ACC112 (cell line): ENCODE measurements at regions not wholly inside any gene's neighbourhood (a gene's known extent, or its start where the extent isn't known, plus 50 kb on each side); places are given as distances from the start of the nearest gene placed in this dataset.

Source experiments
- H2AFZ ChIP-seq: fragments of 200-600 bp; sonication (generic); one replicate; pipeline ENCODE4 v1.6.0; 2017; ENCODE audit warnings: antibody characterized with exemption, low read length; ENCODE audit not compliant: unreplicated experiment
- H3K27ac ChIP-seq: fragments of 200-600 bp; sonication (generic); 2 replicates; pipeline ENCODE4 v1.5.1; 2014; ENCODE audit warnings: low read depth, mild to moderate bottlenecking, antibody characterized with exemption, low read length, moderate library complexity
- H3K27me3 ChIP-seq: fragments of 200-600 bp; sonication (generic); 2 replicates; pipeline ENCODE4 v1.6.1; 2014; ENCODE audit warnings: mild to moderate bottlenecking, antibody characterized with exemption, low read length, moderate library complexity, mixed read lengths; ENCODE audit not compliant: insufficient read depth
- H3K36me3 ChIP-seq: fragments of 200-600 bp; sonication (generic); 2 replicates; pipeline ENCODE4 v1.6.1; 2016; ENCODE audit warnings: mild to moderate bottlenecking, antibody characterized with exemption, low read length, moderate library complexity, mixed read lengths; ENCODE audit not compliant: insufficient read depth
- H3K4me1 ChIP-seq: fragments of 200-600 bp; sonication (generic); one replicate; pipeline ENCODE4 v1.6.1; 2016; ENCODE audit warnings: low read length, mixed read lengths; ENCODE audit not compliant: insufficient read depth, unreplicated experiment, control insufficient read depth
- H3K4me3 ChIP-seq: fragments of 200-600 bp; sonication (generic); 2 replicates; pipeline ENCODE4 v1.5.1; 2014; ENCODE audit warnings: mild to moderate bottlenecking, low read depth, low read length
- H3K79me2 ChIP-seq: fragments of 200-600 bp; sonication (generic); one replicate; pipeline ENCODE4 v1.6.0; 2016; ENCODE audit warnings: low read length; ENCODE audit not compliant: control insufficient read depth, unreplicated experiment, insufficient read depth

DNA sequence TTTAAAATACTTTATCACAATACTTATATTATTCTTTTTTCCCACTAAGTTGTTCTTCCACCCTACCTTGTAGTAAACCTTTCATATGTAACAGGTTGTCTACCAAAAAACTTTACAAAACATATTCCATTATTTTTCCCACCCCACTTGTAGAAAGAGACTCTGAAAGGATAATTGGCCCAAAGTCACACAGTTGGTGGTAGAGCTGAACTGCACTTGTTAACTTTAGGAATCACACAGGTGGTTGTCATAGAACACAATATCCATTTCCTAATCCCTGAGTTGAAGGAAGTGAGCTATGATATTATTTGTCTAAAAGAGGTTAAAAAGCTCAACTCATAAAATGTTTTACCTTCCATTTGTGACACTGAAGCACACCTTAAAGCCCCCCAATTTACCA, 188.8 kb upstream of the FOXP2 start:
- Histone ChIP-seq H3K36me3 (no peaks in the 10 kb centered on the region), H2AFZ (no peak overlapping the region), H3K27ac (no peak overlapping the region), H3K79me2 (no peaks in the 10 kb centered on the region), H3K4me3 (no peak overlapping the region), H3K4me1 (no peaks in the 10 kb centered on the region), H3K27me3 (no peaks in the 10 kb centered on the region)

- no peaks in the 10 kb centered on the region for H3K79me2 ChIP-seq
- H3K27me3 ChIP-seq, result no peaks in the 10 kb centered on the region
- no peaks in the 10 kb centered on the region for H3K36me3 ChIP-seq
- H3K4me3 ChIP-seq, result no peak overlapping the region
- no peak overlapping the region for H2AFZ ChIP-seq
- H3K27ac ChIP-seq, result no peak overlapping the region
- no peaks in the 10 kb centered on the region for H3K4me1 ChIP-seq
Observed at GRCh38 chr7:114218283-114218682, 196.3 kb upstream of the FOXP2 start.

DNA sequence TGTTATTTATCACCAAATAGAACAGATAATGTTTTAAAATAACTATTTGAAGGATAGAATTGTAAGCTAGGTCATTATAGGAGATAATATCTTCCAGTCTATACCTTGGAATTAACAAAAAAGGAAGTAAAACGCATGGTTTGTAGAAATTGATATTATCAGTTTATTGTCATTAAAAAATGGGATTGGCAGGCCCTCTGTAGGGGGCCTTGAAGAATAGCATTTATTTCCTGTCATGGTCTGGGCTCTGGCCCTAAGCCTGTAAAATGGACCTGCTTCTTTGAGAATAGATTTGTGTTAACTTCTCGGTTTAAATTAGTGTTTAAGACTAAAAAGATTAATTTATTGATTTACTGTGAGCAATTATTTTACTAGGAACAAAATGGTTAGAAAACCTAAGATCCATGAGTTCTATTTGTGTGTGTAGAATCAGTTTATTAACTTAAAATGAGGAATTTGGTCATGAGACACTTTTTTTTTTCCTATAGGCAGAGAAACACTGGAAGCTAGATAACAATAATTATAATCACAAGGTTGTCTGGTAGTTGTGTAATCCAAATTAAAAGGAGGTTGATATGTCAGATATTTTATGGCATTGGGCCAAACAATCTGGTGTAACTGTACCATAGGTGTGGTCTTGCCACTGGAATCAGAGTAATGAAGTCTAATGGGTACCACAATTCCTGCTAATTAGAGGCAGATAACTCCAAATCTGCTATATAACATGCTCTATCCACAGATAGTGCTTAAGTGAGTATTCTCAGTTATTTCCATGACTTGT, 197.4 kb upstream of the FOXP2 start:
- Histone ChIP-seq H3K4me1 (no peaks in the 10 kb centered on the region), H3K79me2 (no peaks in the 10 kb centered on the region), H3K36me3 (no peaks in the 10 kb centered on the region), H3K4me3 (no peak overlapping the region), H3K27me3 (no peaks in the 10 kb centered on the region), H2AFZ (no peak overlapping the region), H3K27ac (no peak overlapping the region)

DNA sequence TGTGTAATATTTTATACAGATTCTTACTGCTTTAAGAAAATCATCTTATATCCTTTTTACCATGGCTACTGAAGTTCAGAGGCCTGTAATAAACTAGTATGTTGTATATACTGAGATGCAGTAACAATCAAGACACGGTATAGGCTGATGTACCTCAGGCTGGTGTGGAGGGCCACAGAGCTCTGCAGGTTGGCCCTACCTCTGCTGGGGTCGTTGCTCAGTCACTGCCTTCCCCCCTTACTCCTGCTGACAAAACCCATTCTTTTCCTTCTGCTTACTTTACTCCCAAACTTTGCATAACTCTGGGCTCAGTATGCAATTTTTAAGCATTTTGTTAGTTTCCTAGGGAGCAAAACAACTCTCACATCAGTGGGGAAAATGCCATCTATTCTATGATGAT, 200.1 kb upstream of the FOXP2 start:
- no peak overlapping the region for H3K27ac ChIP-seq
- no peak overlapping the region for H2AFZ ChIP-seq

DNA sequence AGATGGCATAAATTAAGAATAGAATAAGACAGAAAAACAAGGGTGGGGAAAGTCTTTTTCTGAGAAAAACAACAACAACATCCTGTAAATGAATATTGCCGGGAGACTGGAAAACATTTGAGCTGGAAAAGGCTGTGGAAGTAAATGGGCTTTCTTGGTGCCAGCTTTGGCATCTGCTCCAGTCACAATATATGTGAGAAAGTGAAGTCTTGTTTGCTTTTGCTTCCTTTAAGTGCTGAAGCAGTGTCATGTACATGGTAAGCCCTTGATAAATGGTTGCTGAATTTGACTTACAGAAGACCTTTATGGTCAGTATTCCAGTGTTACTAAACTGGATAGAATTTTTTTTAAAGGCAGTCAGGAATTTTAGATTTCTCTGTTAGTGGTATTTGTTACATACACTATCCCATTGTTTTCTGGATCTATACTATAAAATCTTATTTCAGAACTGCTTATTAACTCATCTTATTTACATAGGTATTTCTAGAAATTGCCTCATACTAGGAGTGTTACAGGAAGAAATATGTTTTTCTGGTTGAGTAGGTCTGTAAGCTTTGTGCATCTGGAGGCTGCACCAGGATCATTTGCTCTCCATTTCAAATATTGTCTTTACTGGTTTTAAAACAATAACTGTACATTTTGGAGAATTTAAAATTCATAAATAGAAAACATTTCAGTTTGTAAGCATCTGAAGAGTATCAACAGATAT, 201.7 kb upstream of the FOXP2 start:
- H2AFZ ChIP-seq, result no peak overlapping the region
- no peaks in the 10 kb centered on the region for H3K27me3 ChIP-seq
- no peak overlapping the region for H3K27ac ChIP-seq
- H3K79me2 ChIP-seq, result no peaks in the 10 kb centered on the region
- H3K4me1 ChIP-seq, result no peaks in the 10 kb centered on the region
- H3K36me3 ChIP-seq, result no peaks in the 10 kb centered on the region
- no peak overlapping the region for H3K4me3 ChIP-seq

More for the DNA sequence above, 200.1 kb upstream of the FOXP2 start:
- no peaks in the 10 kb centered on the region for H3K36me3 ChIP-seq
- H3K79me2 ChIP-seq, result no peaks in the 10 kb centered on the region
- H3K4me1 ChIP-seq, result no peaks in the 10 kb centered on the region
- H3K4me3 ChIP-seq, result no peak overlapping the region
- H3K27me3 ChIP-seq, result no peaks in the 10 kb centered on the region

GRCh38 chr7:114209968-114210367, 204.6 kb upstream of the FOXP2 start:
- no peak overlapping the region for H3K27ac ChIP-seq
- H3K36me3 ChIP-seq, result no peaks in the 10 kb centered on the region
- H3K27me3 ChIP-seq, result no peaks in the 10 kb centered on the region
- H3K4me1 ChIP-seq, result no peaks in the 10 kb centered on the region
- H2AFZ ChIP-seq, result no peak overlapping the region
- no peak overlapping the region for H3K4me3 ChIP-seq
- no peaks in the 10 kb centered on the region for H3K79me2 ChIP-seq

- no peak overlapping the region for H2AFZ ChIP-seq
- no peaks in the 10 kb centered on the region for H3K27me3 ChIP-seq
- H3K27ac ChIP-seq, result no peak overlapping the region
- H3K79me2 ChIP-seq, result no peaks in the 10 kb centered on the region
- H3K36me3 ChIP-seq, result no peaks in the 10 kb centered on the region
- H3K4me1 ChIP-seq, result no peaks in the 10 kb centered on the region
- H3K4me3 ChIP-seq, result no peak overlapping the region
Observed at GRCh38 chr7:114206688-114207087, 207.9 kb upstream of the FOXP2 start.

DNA sequence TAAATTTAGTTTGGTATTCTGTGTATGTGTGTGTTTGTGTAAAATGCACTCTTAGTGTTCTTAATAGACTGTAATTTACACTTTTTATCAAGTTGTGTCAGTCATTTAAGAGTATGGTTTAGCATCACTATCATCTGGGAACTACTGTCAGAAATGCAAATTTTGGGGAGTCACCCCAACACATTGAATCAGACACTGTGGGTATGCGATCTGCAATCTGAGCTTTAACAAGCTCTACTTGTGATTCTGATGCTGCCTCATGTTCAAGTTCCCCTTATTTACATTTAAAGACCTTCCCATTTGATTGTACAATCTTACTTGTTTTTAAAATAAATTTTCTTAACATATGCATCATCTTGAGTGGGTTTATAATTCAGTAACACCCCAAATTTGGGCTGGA, 218.1 kb upstream of the FOXP2 start:
- no peak overlapping the region for H3K27ac ChIP-seq
- no peaks in the 10 kb centered on the region for H3K27me3 ChIP-seq
- H3K36me3 ChIP-seq, result no peaks in the 10 kb centered on the region

GRCh38 chr7:114190387-114190786, 224.2 kb upstream of the FOXP2 start:
- H3K36me3 ChIP-seq, result no peaks in the 10 kb centered on the region
- H3K79me2 ChIP-seq, result no peaks in the 10 kb centered on the region
- H2AFZ ChIP-seq, result no peak overlapping the region
- H3K4me1 ChIP-seq, result no peaks in the 10 kb centered on the region
- H3K27me3 ChIP-seq, result no peaks in the 10 kb centered on the region
- no peak overlapping the region for H3K4me3 ChIP-seq
- H3K27ac ChIP-seq, result no peak overlapping the region

More for the DNA sequence above, 218.1 kb upstream of the FOXP2 start:
- H3K4me1 ChIP-seq, result no peaks in the 10 kb centered on the region
- H2AFZ ChIP-seq, result no peak overlapping the region
- H3K4me3 ChIP-seq, result no peak overlapping the region
- no peaks in the 10 kb centered on the region for H3K79me2 ChIP-seq

DNA sequence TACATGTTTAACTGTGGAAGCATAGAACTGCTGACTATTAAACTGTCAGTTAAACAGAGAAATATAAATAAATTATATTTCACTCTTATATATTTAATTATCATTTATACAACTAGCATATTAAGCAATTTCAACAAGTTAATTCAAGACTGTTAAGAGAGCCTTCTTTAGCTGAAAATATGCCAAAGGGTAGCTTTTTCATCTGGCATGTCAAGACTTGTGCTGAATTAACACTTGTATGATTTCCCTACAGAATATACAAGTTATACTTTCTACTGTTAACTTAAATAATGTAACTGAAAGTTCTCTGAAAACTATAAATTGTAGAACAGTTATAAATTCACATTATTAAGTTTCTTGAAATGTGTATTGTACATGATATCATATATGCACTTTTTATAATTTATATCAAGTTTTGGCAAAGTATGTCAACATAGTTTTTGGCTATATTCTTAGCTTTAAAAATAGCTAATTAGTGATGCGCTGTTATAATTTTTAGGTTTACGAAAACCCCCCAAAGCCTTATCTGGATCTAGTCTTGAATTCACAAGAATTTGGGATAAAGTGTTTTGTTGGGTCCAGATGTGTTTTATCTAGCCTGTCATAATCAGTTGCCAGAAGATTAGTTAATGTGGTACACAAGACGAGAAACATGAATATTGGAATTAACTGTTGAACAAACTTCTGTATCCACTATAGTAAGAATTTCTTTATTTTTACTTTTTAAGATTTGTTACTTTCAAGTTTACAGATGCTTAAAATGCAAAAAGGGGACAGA, 231.1 kb upstream of the FOXP2 start:
- no peaks in the 10 kb centered on the region for H3K36me3 ChIP-seq
- no peaks in the 10 kb centered on the region for H3K4me1 ChIP-seq
- H3K4me3 ChIP-seq, result no peak overlapping the region
- H2AFZ ChIP-seq, result no peak overlapping the region
- no peaks in the 10 kb centered on the region for H3K79me2 ChIP-seq
- H3K27me3 ChIP-seq, result no peaks in the 10 kb centered on the region
- no peak overlapping the region for H3K27ac ChIP-seq
